ENCODE measurements at regions not wholly inside any gene's neighbourhood (a gene's known extent, or its start where the extent isn't known, plus 50 kb on each side); places are given as distances from the start of the nearest gene placed in this dataset.
"Not testable (repeated sequence)": the region's sequence is repeated elsewhere in the genome, so short reads cannot be mapped to it uniquely, and the experiment has no call there.

GRCh38 chr21:35274923-35275322 is 225.8 kb upstream of the RUNX1 start:
- DNase-seq: no peak

DNA sequence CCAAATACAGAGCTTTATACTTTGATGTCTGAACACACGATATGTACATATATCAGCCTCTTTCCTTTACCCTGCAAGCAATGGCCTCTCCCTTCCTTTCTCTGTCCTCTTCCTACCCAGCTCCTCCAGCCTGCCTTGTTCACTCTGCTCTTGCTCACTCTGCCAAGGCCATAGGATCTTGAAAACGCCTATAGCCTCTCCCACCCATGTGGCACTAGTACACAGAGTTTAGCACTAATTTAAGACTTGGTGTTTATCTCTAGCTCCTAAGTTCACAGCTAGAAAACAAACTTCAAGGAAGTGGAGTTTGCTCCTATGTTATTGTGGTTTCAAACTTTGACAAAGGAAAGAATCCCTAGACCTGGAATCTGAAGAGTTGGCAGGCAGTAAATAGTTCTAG is 225.0 kb upstream of the RUNX1 start:
- DNase-seq: no peak

DNA sequence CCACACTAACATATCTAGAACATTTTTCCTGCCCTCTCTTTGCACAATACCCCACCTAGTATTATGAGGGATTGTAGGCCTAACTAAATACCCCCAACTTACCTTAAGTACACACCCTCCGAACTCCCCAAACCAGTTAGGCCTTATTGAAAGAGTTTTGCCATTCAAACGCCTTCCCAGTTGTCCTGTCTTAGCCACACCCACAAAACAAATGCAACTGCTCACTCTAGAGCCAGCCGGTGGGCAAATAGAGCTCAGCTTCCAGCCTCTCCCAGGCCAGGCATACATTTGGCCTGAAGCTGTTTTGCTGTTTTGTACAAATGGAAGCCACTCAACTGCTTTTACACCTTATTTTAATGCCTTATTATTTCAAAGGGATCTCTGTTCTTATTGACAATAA is 224.2 kb upstream of the RUNX1 start:
- no peak for DNase-seq

DNA sequence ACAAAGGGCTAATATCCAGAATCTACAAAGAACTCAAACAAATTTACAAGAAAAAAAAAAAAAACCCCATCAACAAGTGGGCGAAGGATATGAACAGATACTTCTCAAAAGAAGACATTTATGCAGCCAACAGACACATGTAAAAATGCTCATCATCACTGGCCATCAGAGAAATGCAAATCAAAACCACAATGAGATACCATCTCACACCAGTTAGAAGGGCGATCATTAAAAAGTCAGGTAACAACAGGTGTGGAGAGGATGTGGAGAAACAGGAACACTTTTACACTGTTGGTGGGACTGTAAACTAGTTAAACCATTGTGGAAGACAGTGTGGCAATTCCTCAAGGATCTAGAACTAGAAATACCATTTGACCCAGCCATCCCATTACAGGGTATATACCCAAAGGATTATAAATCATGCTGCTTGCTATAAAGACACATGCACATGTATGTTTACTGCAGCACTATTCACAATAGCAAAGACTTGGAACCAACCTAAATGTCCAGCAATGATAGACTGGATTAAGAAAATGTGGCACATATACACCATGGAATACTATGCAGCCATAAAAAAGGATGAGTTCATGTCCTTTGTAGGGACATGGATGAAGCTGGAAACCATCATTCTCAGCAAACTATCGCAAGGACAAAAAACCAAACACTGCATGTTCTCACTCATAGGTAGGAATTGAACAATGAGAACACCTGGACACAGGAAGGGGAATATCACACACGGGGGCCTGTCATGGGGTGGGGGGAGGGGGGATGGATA is 222.4 kb upstream of the RUNX1 start:
- not testable (repeated sequence) for DNase-seq

- DNase-seq: no peak
Measured at GRCh38 chr21:35268817-35269216, 219.7 kb upstream of the RUNX1 start.

DNA sequence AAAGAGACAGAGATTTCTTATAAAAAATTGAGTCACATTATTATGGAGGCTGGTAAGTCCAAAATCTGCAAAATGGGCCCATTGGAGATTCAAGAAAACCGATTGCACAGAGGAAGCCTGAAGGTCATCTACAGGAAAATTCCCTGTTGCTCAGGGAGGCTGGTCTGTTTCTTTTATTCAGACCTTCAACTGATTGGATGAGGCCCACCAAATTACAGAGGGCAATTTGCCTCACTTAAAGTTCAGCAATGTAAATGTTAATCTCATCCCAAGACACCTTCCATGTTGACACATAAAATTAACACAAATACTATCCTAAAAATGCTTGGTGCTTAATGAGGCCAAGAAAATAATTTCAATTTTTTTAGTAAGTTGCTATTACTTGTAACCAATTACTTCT is 219.2 kb upstream of the RUNX1 start:
- no peak for DNase-seq

GRCh38 chr21:35266546-35266945 is 217.4 kb upstream of the RUNX1 start:
- DNase-seq: no peak

- DNase-seq: no peak
Measured at GRCh38 chr21:35265170-35265877, 216.2 kb upstream of the RUNX1 start.

DNA sequence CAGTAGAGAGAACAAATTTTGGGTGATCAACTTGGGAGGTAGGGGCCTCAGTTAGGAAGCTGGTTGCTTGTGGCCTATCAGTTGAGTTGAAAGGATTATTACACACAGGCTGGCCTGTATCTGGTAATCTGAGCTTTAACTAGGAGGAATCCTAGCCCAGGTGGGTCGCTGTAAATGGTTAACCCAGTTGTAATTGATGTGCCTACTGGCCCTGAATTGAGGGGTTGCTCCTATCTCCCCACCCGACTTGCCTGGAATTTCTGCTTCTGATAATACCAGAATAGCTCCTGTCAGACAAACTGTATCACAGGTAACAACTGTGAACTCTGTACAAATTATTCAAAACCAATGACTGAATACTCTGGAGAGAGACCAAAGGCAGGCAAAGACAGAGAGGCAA is 210.4 kb upstream of the RUNX1 start:
- no peak for DNase-seq

- no peak for DNase-seq
Measured at GRCh38 chr21:35258521-35258920, 209.4 kb upstream of the RUNX1 start.

DNA sequence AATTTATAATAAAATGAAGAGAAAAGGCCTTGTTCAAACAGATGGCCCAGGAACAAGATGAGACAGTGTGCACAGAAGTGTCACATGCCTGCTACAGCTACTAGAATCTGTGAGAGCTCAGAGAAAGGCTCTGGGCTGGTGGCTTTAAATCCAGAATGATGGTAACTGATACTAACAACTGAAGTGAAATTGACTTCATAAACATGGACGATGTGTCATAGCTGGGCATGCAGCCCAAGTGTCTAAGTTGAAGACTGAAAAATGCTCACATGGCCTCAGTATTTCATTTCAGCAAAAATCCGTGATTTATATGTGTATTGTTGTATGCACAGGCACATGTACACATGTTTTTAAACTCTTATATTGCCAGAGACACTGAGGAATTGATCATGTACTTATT is 208.3 kb upstream of the RUNX1 start:
- DNase-seq: peak; percentile 36

GRCh38 chr21:35256468-35256988 is 207.4 kb upstream of the RUNX1 start:
- peak; percentile 79 for DNase-seq

DNA sequence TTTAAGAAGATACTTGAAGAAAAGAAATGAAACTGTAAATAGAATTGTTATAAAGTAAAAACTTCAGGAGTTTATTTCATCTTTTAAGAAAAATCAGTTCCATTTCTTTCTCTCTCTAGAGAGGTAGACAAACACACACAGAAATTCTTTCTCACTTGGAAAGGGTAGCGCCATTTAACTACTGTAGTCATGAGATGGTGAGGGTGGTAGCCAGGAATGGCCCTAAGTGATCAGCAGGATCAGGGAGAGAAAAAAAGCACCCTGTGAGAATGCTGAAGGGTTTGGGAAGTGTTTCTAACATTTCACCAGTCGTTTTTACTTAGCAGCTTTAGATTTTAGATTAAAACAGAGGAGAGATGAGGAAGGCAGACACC is 205.7 kb upstream of the RUNX1 start:
- no peak for DNase-seq

DNA sequence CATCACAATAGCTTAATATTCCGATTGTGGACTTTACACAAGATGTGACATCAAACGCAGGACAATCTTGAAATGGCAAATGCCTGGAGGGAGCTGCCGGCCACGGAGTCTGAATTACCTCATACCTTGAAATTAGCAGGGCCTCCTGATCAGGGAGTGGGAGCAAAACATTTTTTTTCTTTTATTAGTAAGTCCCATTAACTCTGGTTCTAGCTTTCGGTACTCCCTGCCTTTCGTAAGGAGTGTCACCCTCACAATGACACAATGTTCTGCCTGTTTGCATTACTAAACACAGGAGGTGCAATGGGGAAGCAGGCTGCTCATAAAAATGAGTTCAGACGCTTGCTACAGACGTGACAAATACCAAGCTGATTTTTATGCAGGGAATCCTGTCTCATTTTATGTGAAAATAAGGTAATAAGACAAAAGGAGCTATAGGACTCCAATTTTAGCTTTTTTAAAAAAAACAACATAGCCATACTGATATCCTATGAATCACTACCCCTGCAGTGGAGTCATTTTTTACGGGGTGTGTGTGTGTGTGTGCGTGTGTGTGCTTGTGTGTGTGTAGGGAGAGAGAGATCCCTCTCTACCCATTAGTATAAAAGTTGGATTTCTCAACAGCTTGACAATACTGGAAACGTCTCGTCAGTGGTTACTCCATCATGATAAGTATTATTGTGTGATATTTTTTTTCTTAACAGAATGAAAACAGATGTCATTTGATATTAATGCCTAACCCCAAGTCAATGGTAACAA is 205.1 kb upstream of the RUNX1 start:
- DNase-seq: no peak

- DNase-seq: no peak
Measured at GRCh38 chr21:35252831-35253230, 203.7 kb upstream of the RUNX1 start.

DNA sequence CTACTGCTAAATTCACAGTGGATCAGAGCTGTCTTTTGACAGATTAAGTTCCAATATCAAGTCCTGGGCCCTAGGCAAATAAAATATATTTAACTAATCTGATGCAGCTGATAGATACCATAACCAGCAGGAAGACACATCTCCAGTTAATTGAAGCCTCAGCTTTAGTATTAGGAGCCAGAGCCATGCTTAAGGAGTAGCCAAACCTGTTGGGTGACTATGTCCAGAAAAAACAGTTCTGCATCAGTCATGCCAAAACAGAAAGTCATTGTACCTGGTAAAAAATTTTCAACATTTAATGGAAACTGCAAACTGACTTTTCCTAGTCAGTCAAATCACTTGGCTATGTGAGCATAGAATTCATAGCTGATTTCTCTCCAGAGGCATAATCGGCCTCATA is 200.5 kb upstream of the RUNX1 start:
- no peak for DNase-seq

DNA sequence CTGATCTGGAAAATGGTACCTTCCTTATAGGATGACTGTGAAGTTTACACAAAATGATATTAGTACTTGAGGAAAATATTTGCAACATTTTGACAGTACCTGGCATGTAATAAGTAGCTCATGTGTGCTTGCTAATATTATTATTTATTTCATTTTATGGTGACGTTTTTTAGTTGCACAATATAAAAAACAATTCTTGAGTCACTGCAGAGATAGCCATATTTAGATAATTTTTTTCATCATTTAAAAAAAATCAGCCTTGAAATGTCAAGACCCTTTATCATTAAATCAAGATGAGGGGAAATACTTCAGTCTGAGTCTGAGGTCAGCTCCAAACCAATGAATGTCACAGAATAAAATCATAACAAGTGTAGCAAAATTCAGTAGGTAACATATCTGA is 196.8 kb upstream of the RUNX1 start:
- no peak for DNase-seq

- no peak for DNase-seq
Measured at GRCh38 chr21:35244514-35244913, 195.4 kb upstream of the RUNX1 start.

DNA sequence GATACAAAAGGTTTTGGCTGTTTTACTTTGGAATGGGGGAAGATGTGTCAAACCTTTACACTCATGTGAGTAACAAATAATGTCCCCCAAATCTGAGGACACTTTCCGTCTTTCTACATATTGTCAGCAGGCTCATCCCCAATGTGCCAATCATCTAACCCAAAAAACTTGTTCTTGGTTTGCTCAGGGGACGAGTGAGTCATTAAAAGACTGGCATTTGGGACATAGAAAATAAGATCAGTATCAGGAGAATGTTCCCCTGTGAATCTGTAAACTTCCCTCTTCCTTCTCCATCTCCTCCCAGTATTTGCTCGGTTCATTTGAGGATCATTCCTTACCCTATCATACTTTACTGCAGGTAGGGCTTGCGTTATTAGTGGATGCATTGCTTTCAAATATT is 194.1 kb upstream of the RUNX1 start:
- no peak for DNase-seq

DNA sequence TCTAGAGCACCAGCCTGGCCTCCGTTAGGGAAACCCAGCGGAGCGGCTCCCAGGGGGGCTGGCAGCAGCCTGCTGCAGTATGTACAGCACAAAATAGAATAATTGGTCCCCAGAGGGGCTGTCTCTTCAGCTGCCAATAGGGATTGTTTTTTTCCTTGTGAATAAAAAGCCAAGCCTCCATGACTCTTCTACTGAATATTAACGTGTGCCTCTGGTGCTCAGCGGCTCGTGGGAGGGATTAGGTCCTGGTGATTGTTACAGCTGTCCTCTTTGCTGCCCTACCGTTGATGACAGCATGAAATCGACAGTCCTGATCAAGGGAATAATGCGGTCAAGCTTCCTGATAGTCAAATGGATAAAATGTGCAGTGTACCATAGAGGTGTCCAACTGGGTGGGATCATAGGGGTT is 190.7 kb upstream of the RUNX1 start:
- DNase-seq: peak; percentile 64

- DNase-seq: no peak
Measured at GRCh38 chr21:35238119-35238518, 189.0 kb upstream of the RUNX1 start.

DNA sequence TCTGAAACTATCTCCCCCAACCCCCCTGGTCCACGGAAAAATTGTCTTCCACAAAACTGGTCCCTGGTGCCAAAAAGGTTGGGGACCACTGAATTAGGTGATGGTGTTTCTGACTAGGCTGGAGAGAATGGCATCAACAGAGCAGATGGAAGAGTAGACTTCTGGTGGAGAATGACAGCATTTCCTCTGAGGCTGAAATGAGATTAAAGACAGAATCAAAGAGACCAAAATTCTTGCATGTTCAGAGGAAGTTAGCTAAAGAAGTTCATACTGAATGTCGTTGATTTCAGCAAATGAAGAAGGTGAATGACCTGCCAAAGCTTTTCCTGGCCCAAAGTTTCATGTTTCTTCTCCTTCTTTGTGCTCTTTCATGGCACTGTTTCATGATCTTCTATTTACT is 188.2 kb upstream of the RUNX1 start:
- DNase-seq: no peak

GRCh38 chr21:35236090-35236489 is 187.0 kb upstream of the RUNX1 start:
- no peak for DNase-seq

GRCh38 chr21:35234725-35235124 is 185.6 kb upstream of the RUNX1 start:
- DNase-seq: no peak

Data from DMS 273 treated with DMSO at 0.1 percent for 48 hours (cell line).